ENCODE measurements at regions not wholly inside any gene's neighbourhood (a gene's known extent, or its start where the extent isn't known, plus 50 kb on each side); places are given as distances from the start of the nearest gene placed in this dataset.

GRCh38 chr6:88472851-88473525 lies 306.8 kb upstream of the CNR1 start:
- TF ChIP-seq CTCF (IDR thresholded peaks at IDR 0.05) (no peak), EZH2 (IDR thresholded peaks at IDR 0.05; ENCODE audit: borderline replicate concordance, insufficient read depth, low read depth, low read length, poor library complexity, severe bottlenecking) (no peak)

Measured in B cell (primary cell).